NCI-H1105 (cell line): ENCODE measurements at regions not wholly inside any gene's neighbourhood (a gene's known extent, or its start where the extent isn't known, plus 50 kb on each side); places are given as distances from the start of the nearest gene placed in this dataset.

ENCODE experiments used
- DNase-seq: peaks from one replicate; lab custom pipeline; 2025; lab: John Stamatoyannopoulos, UW

DNA sequence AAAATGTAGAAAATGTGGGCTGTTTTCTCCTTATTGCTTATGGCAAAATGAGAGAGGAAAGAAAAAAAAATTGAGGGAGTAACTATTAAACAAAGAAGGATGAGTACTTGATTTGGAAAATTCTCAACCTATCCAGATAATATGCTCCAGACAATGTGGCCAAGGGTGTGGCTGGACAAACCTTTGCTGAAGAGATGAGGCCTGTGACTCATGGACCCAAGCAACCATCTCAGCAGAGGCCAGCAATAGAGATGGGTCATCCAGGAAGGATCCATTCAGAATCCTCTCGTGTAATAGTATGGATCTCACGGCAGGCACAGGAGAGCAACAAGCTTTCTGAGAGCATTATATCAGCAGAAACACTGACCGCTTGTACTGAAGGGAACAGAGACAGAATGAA is 120.3 kb upstream of the CELF2 start:
- no peak for DNase-seq

DNA sequence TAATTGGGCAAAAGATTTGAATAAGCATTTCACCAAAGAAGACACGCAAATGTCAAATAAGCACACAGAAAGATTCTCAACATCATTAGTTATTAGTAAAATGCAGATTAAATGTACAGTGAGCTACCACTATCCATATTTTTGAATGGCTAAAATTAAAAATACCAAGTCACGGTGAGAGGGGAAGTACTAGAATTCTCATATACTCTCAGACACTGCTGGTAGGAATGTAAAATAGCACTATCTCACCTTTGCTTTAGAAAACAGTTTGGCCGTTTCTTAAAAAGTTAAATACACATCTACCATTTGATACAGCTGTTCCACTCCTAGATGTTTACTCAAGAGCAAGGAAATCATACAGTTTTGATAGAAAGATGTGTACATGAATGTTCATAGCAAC is 115.8 kb upstream of the CELF2 start:
- no peak for DNase-seq

DNA sequence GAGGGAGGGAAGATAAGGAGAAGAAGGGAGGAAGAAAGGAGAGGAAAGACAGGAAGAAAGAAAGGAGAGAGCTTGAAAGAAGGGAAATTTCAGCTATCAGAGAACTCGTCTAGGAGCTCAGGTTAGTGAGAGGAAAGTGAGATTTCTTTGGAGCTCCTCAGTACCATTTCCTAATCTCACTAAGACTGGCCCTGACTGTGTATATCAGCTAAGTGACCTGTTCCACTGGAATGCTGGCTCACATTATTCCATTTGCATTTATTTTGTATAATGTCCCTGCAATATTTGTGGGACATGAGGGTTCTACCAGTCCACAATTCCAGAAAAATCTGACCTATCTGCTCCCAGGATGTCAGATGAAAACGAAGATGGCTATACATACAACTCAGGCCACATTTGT is 114.7 kb upstream of the CELF2 start:
- DNase-seq, result no peak

- DNase-seq, result no peak
Observed at GRCh38 chr10:10903620-10904019, 114.1 kb upstream of the CELF2 start.

- no peak for DNase-seq
Observed at GRCh38 chr10:10910634-10911033, 107.0 kb upstream of the CELF2 start.

DNA sequence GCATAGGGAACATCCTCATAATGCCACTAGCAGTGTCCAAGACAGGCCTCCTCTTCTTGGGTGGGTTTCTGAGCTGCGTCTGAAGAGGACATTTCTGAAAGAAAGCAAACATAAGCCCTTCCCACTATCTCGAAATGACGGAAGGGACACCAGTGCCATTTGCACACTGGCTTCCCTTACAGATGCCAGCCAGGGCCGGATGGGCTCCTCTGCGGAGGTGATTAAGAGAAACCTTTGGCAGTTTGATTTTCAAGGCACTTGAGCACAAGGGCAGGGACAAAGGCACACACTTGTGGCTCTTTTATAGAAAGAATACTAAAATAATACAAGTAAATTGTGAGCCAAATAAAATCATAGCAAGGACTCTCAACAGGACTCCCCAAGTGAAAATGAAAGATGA is 106.6 kb upstream of the CELF2 start:
- DNase-seq, result no peak

GRCh38 chr10:10911471-10911921 is 106.2 kb upstream of the CELF2 start:
- DNase-seq, result no peak

DNA sequence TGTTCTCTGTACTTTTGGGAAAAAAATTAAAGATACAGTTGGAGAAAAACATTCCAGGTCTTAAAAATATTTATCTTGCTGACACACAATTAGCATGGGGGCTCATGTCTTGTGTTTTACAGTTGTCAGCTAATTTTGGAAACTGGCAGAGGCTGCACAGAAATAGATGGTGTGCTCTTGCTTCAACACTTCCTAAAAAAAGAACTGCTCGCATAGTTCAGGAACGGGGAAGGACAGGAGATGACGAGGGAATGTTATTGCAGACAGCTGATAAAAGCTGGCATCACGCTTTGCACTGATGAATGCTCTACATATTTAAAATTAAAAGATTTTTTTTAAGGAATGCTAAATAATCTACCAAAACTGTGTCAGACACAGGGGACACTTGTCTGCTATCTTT is 103.5 kb upstream of the CELF2 start:
- DNase-seq, result no peak

DNA sequence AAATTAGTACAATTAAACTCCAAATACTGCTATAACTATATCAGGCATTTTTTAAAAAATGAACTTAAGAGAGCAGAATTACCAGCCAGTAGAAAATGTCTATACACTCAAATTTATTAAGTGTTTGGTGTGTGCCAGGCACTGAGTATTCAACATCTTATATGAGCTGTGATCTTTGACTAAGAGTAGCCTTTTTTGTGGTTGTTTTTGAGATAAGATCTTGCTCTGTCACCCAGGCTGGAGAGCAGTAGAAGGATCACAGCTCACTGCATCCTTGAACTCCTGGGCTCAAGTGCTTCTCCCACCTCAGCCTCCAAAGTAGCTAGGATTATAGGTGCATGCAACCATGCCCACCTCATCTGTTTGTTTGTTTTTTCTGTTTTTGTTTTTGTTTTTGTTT is 102.5 kb upstream of the CELF2 start:
- no peak for DNase-seq

- DNase-seq, result no peak
Observed at GRCh38 chr10:10917031-10917430, 100.6 kb upstream of the CELF2 start.

DNA sequence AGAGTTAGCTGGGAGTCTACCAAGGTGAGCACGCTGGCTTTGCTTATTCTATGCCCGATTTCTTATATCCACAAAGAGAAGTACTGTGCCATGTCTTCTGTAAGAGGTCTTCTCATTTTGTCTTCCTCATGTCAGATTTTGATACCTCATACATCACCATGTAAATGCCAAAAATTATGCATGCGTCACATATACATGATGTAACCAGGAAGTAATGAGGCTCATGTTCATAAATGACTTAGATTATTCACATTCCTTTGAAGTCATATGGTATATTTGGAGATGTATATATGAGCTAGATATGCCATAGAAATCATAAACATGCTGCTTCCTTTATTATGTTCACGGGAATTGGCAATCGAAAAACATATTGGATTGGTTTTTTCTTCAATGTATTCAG is 97.7 kb upstream of the CELF2 start:
- DNase-seq, result no peak

GRCh38 chr10:10921826-10922461 is 95.7 kb upstream of the CELF2 start:
- DNase-seq, result no peak

GRCh38 chr10:10923029-10923651 is 94.5 kb upstream of the CELF2 start:
- no peak for DNase-seq

GRCh38 chr10:10925667-10926066 is 92.0 kb upstream of the CELF2 start:
- no peak for DNase-seq

GRCh38 chr10:10927608-10928007 is 90.1 kb upstream of the CELF2 start:
- no peak for DNase-seq

- DNase-seq, result no peak
Observed at GRCh38 chr10:10930979-10931743, 86.5 kb upstream of the CELF2 start.

DNA sequence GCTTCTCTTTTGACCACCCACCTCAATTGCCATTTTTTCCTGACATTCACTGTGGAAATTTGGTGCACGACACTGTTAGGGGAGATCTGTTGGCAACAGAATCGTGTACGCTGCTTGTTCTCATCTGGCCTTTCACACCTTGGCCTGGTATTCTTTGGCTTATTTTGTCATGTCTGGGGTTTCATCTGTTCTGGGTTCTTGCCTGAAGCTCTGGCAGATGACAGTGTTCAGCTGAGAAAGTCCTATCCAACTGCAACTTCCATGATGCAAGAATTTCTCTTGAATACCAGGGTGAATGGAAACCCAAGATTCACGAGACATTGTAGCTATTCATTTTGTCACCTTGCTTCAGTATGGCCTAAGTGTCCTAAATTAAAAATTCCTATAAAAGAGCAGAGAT is 82.6 kb upstream of the CELF2 start:
- no peak for DNase-seq

- DNase-seq, result no peak
Observed at GRCh38 chr10:10938676-10939075, 79.0 kb upstream of the CELF2 start.

GRCh38 chr10:10941127-10941730 is 76.4 kb upstream of the CELF2 start:
- no peak for DNase-seq

DNA sequence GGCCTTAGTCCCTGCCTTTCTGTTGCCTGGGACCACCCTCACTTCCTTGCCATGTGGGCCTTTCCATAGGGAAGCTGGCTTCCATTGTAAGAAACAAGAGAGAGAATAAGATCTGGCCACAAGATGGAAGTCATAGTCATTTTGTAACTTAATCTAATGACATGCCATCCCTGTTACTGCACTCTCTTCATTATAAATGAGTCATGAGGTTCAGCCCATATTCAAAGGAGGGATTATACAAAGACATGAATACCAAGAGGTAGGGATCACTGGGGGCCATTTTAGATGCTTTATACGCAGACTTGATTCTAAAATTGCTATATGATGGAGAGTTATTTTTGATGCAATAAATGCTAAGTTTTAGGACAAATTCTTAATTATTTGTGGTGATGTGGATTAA is 75.2 kb upstream of the CELF2 start:
- DNase-seq, result no peak

DNA sequence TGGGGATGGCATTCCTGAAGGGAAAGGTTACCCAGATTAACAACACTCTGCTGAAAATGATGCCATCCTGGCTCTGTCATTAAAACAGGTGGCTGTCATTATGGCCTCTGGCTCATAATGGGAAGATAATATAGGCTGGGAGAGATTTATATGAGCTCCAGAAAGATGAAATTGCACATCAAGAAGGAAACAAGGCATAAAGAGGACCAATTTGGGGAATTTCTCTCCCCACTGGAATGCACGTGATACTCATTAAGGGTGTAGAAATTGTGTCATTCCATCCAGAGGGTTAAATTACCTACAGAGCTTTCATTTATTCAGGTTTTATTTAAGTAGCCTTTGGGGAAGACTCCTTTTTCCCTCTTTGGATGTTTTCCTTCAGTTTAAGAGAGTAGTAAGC is 71.6 kb upstream of the CELF2 start:
- no peak for DNase-seq

DNA sequence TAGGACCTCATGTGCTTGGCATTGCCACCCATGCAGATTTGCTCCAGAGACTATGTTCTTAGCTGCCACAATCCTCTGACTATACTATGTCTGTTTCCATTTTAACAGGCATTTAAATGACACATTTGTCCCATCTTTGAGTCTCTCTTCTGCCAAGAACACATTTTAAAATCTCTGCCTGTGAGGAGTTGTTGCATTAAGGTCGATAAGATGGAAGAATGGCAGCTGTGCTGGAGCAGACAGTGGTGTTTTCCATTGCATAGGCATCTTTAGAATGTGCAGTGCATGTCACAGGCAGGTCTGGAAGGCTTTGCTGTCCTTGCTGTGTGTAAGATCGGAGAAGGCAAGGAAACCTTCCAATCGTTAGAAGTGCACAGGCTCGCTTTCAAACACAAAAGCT is 70.9 kb upstream of the CELF2 start:
- DNase-seq, result no peak

DNA sequence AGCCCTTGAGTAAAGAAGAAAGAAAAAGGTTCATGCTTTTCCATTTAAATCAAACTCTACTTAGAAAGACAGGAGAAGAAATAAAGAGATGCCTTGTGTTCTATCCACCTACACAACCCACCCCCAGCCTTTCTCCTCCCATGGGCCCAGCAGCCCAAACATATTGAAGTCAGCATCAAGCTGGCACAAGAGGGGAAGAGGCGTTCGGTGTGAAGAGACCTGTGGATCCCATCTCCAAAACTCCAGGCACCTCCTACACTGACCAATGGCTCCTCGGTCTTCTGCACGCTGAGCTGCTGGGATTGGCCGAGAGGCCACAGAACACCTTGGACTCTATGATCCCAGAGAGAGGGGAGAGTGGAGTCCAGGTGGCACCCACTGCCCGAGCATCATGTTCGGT is 66.0 kb upstream of the CELF2 start:
- no peak for DNase-seq
